NB4 (cell line): ENCODE measurements at regions not wholly inside any gene's neighbourhood (a gene's known extent, or its start where the extent isn't known, plus 50 kb on each side); places are given as distances from the start of the nearest gene placed in this dataset.
"Not testable (repeated sequence)": the region's sequence is repeated elsewhere in the genome, so short reads cannot be mapped to it uniquely, and the experiment has no call there.

Source experiments
- DNase-seq: peaks from one replicate; pipeline ENCODE4 v3.0.0; 2010; ENCODE audit warnings: low read depth
- H3K4me3 ChIP-seq: one replicate; pipeline ENCODE4 v1.5.1; 2011; ENCODE audit warnings: mild to moderate bottlenecking, low read depth, low read length, moderate library complexity
- MYC ChIP-seq: IDR thresholded peaks from 2 replicates; pipeline ENCODE4 v1.6.1; 2011; ENCODE audit warnings: low read depth, low read length
- POLR2A ChIP-seq: IDR thresholded peaks from 2 replicates; pipeline ENCODE4 v1.6.1; 2011; ENCODE audit warnings: mild to moderate bottlenecking; ENCODE audit not compliant: insufficient read length; ENCODE audit errors: extremely low read depth
- TF ChIP-seq, protein P1 (sequence below): IDR thresholded peaks from one replicate; pipeline ENCODE4 v1.5.1; 2012; ENCODE audit warnings: low read depth, low read length
- TF ChIP-seq, protein P2 (sequence below): IDR thresholded peaks from 2 replicates; pipeline ENCODE4 v1.6.1; 2011; ENCODE audit warnings: low read depth, low read length

DNA sequence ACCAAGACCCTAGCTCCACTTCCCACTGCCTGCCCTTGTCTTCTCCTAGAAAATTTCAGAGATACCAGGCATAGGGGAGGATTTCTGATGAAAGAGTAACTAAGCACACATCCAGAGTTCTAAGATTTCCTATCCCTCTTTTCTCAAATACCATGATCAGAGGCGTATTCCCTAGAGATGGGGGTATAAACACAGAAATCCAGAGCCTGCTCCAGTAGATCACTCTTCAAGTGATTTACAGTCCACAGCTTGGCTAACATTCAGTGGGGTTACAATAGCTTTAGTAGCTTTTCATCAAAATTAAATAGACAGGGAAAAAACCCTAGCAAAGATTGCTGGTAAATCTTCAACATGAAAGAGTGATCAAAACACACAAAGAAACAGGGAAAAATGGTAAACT is 800.7 kb upstream of the GRM7 start:
- TF ChIP-seq MYC (no peak), POLR2A (no peak)
- TF ChIP-seq, protein P1, sequence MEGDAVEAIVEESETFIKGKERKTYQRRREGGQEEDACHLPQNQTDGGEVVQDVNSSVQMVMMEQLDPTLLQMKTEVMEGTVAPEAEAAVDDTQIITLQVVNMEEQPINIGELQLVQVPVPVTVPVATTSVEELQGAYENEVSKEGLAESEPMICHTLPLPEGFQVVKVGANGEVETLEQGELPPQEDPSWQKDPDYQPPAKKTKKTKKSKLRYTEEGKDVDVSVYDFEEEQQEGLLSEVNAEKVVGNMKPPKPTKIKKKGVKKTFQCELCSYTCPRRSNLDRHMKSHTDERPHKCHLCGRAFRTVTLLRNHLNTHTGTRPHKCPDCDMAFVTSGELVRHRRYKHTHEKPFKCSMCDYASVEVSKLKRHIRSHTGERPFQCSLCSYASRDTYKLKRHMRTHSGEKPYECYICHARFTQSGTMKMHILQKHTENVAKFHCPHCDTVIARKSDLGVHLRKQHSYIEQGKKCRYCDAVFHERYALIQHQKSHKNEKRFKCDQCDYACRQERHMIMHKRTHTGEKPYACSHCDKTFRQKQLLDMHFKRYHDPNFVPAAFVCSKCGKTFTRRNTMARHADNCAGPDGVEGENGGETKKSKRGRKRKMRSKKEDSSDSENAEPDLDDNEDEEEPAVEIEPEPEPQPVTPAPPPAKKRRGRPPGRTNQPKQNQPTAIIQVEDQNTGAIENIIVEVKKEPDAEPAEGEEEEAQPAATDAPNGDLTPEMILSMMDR, result no peak
- TF ChIP-seq, protein P2, sequence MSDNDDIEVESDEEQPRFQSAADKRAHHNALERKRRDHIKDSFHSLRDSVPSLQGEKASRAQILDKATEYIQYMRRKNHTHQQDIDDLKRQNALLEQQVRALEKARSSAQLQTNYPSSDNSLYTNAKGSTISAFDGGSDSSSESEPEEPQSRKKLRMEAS, result no peak
- DNase-seq, result no peak
- no peak overlapping the region for H3K4me3 ChIP-seq

DNA sequence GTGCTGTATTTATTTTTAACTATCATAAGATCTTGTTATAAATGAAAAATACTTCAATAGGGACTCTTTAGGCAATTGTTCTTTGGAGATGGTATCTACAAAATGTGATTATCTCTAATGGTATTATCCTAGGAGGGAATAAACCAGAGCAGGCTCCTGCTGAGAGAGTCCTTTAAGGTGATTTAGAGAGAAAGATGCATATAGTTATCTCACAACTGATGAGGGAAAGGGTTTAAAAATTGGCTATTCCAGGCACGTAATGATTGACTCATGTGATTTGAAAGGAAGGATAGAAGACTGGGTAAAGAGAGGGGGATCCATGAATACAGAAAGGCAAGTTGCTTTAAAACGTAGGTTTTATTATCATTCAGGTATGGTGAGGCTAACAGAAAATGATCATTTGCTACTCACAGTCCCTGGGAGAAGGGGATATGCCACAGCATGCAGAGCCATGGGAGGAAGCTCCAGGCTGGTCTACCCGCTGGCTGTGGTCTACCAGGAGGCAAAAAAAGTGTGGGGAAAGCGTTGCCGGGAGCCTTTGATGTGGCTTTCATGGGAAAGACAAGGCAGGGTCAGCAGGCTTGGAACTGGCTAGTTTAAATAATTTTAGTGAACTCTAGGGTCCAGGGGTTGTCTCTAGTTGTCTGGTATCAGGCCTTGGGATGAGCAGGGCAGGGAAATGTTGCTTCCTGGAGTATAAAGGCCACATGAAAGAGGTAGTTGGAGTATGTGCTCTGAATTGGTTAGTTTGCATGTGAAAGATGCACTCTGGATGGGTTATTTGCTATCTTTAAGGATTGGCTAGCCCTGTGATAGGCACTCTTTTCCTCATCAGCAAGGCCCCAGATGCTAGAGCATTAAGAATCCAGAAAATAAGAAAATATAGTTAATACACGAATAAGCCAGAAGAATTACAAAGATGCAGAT is 798.4 kb upstream of the GRM7 start:
- TF ChIP-seq, protein P2, result no peak
- no peak for TF ChIP-seq POLR2A
- no peak for TF ChIP-seq MYC
- TF ChIP-seq, protein P1, result no peak
- no peak overlapping the region for H3K4me3 ChIP-seq
- no peak for DNase-seq

DNA sequence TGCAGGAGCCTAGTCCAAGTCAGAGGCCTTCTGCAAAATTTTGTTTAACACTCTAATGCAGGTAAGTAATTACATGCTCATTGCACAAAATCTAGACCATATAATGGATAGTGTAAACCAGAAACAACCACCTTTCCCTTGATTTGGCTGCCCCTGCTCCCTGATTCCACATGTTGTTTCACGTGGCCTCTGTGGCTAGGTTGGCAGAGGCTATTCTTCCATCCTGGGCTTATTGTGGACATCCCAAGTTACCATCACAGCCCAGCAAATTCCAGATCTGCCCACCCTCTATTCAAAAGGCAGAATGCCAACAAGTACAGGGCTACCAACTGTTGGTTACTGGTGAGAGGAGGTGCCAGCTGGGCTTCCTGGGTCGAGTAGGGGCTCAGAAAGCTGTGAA is 794.5 kb upstream of the GRM7 start:
- DNase-seq, result no peak
- H3K4me3 ChIP-seq, result no peak overlapping the region
- TF ChIP-seq, protein P2, result no peak
- TF ChIP-seq MYC, result no peak
- no peak for TF ChIP-seq POLR2A
- TF ChIP-seq, protein P1, result no peak

DNA sequence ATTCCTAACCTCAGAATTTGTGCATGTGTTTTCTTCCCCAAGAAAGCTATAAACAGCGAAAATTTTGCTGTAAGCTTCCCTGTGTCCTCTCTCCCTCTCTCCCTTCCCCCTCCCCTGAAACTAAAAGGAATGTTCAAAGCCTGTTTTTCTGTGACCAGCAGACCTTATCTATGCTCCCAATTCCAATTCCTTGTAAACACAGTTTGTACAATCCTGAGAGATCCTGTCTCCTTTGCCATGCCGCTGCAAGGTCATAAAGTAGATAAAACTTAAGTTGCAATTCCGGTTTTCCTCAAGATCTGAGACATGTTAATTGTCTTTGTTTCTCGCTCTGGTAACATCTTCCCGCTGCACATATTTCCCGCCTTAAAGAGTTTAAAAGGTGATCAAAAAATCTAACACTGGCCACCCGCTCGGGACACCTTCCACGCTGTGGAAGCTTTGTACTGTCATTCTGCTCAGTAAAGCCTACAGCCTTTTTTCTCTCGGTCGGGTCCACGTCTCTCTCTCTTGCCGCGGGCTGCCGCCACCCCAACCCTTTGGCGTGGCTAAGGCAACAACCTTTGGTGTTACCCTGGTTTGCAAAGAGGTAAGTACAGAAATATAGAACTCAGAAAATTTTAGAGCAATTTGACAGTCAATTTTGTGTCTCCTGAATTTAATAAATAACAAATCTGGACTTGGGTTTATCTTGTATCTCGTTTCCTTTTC is 793.9 kb upstream of the GRM7 start:
- not testable (repeated sequence) for H3K4me3 ChIP-seq, DNase-seq

DNA sequence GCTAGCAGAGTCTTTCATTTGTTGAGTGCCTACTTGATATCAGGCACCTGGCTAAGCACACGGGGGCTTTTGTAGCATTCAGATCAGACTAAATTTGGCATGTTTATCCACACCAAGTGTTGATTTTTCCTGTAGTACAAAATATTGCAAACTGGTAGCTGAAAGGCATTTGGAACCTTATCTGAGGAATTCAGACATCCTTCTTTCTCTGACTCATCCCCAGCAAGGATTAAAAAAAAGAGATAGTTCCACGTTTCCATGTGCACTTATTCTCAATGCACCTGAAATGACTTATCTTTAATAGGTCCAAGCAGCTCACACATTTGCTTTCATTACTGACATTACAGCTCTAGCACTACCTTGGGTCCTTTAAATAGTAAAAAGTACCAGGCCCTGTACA is 786.0 kb upstream of the GRM7 start:
- TF ChIP-seq, protein P2, result no peak
- TF ChIP-seq, protein P1, result no peak
- TF ChIP-seq POLR2A, result no peak
- no peak for TF ChIP-seq MYC
- no peak for DNase-seq
- H3K4me3 ChIP-seq, result no peak overlapping the region

DNA sequence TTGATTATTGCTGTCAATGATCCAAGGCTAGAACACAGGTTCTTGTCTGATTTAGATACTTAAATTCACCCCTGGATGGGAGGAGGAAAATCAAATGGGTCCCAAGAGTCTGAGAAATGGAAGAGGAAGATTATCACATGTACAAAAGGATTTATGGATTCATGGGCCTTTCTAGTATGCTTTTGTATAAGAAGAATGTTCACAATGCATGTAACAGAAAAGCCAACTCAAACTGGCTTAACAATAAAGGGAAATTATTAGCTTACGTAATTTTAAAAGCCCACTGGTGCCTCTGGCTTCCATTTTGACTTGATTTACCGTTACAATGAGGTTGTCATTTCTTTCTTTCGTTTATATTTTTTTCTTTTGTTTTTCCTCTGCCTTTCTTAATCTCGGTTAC is 782.5 kb upstream of the GRM7 start:
- DNase-seq, result no peak
- no peak overlapping the region for H3K4me3 ChIP-seq
- TF ChIP-seq, protein P2, result no peak
- TF ChIP-seq MYC, result no peak
- TF ChIP-seq POLR2A, result no peak
- TF ChIP-seq, protein P1, result no peak
